ENCODE measurements at regions not wholly inside any gene's neighbourhood (a gene's known extent, or its start where the extent isn't known, plus 50 kb on each side); places are given as distances from the start of the nearest gene placed in this dataset.
"Not testable (repeated sequence)": the region's sequence is repeated elsewhere in the genome, so short reads cannot be mapped to it uniquely, and the experiment has no call there.

- not testable (repeated sequence) for DNase-seq; H3K27ac ChIP-seq (ENCODE audit: low read depth in 1 of 3, low read length in 2 of 3); FAIRE-seq; H3K27me3 ChIP-seq (ENCODE audit: control insufficient read depth in 3 of 3, insufficient read depth in 3 of 3, low read length in 3 of 3); H3K9me3 ChIP-seq (ENCODE audit: control insufficient read depth in 2 of 2, insufficient read depth in 1 of 2, low read depth in 1 of 2, low read length in 1 of 2); H3K4me3 ChIP-seq (ENCODE audit: low read depth in 1 of 3, low read length in 3 of 3); H3K4me1 ChIP-seq (ENCODE audit: control insufficient read depth in 3 of 3, insufficient read depth in 2 of 3, low read depth in 1 of 3, low read length in 2 of 3); H3K36me3 ChIP-seq (ENCODE audit: control insufficient read depth in 3 of 3, insufficient read depth in 2 of 3, low read depth in 1 of 3, low read length in 3 of 3)
Observed at GRCh38 chr10:51015390-51015754, 58.9 kb upstream of the PRKG1 start.

DNA sequence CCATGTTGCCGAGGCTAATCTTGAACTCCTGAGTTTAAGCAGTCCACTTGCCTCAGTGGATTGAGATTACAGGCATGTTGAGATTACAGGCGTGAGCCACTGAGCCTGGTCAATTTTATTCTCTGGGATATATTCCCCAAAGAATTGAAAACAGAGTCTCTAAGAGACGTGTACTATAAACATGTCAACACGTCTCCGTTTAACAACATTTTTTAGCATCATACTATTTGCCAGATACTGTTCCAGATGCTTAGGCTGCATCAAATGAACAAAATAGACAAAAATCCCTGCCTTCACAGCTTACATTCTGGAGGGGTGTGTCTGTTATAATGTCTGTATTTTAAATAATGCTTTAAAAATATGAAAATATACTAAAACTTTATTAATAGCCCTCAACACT, 54.1 kb upstream of the PRKG1 start:
- H3K9me3 ChIP-seq (ENCODE audit: control insufficient read depth in 2 of 2, insufficient read depth in 1 of 2, low read depth in 1 of 2, low read length in 1 of 2): no peaks in the 10 kb centered on the region
- H3K27ac ChIP-seq (ENCODE audit: low read depth in 1 of 3, low read length in 2 of 3): no peak overlapping the region
- no peaks in the 10 kb centered on the region for H3K36me3 ChIP-seq (ENCODE audit: control insufficient read depth in 3 of 3, insufficient read depth in 2 of 3, low read depth in 1 of 3, low read length in 3 of 3)
- 74 to 90% (median 90%) methylated on average over 5 of the region's 5 CpGs for WGBS, 3 donors
- no peaks in the 10 kb centered on the region for H3K4me1 ChIP-seq (ENCODE audit: control insufficient read depth in 3 of 3, insufficient read depth in 2 of 3, low read depth in 1 of 3, low read length in 2 of 3)
- DNase-seq (no peak), FAIRE-seq (no peak)
- no peak overlapping the region for H3K4me3 ChIP-seq (ENCODE audit: low read depth in 1 of 3, low read length in 3 of 3)
- peaks cover 0 to 3% (median 0%) of the 10 kb centered on the region in 3 donors for H3K27me3 ChIP-seq (ENCODE audit: control insufficient read depth in 3 of 3, insufficient read depth in 3 of 3, low read length in 3 of 3)

DNA sequence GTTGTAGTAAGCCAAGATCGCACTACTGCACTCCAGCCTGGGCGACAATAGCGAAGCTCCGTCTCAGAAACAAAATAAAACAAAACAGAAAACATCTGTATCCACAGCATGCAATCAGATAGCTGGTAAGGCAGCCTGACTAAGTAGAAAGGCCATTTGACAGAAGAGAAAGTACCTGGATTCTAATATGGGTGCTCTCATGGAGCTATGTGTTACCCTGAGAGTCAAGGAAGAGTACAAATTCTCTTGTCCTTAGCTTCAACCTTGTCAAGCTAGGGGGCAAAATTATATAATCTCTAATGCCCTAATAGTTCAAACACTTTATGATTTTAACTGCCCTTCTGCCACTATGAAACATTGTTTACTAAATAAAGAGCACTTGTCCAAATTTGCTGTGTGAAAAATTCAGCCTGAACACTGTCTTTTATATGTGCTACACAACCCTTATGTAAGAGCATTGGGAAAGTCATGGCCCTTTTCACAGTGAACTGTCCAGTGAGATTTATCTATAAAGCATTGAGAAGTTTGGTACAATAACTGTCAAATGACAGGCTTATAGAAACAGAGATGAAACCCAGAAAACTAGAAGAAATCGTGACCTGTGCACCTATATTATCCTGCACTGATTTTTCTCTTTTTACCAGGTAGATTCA, 51.2 kb upstream of the PRKG1 start:
- no peaks in the 10 kb centered on the region for H3K36me3 ChIP-seq (ENCODE audit: control insufficient read depth in 3 of 3, insufficient read depth in 2 of 3, low read depth in 1 of 3, low read length in 3 of 3)
- no peak for FAIRE-seq
- no peaks in the 10 kb centered on the region for H3K4me1 ChIP-seq (ENCODE audit: control insufficient read depth in 3 of 3, insufficient read depth in 2 of 3, low read depth in 1 of 3, low read length in 2 of 3)
- no peak overlapping the region for H3K4me3 ChIP-seq (ENCODE audit: low read depth in 1 of 3, low read length in 3 of 3)
- 86 to 95% (median 89%) methylated on average over 5 of the region's 5 CpGs for WGBS, 3 donors
- H3K27me3 ChIP-seq (ENCODE audit: control insufficient read depth in 3 of 3, insufficient read depth in 3 of 3, low read length in 3 of 3): peaks cover 0 to 3% (median 2%) of the 10 kb centered on the region in 3 donors
- no peaks in the 10 kb centered on the region for H3K9me3 ChIP-seq (ENCODE audit: control insufficient read depth in 2 of 2, insufficient read depth in 1 of 2, low read depth in 1 of 2, low read length in 1 of 2)
- no peak overlapping the region for H3K27ac ChIP-seq (ENCODE audit: low read depth in 1 of 3, low read length in 2 of 3)
- DNase-seq: no peak

- Histone ChIP-seq H3K27me3 (ENCODE audit: control insufficient read depth in 3 of 3, insufficient read depth in 3 of 3, low read length in 3 of 3) (peaks cover 0 to 3% (median 2%) of the 10 kb centered on the region in 3 donors), H3K27ac (ENCODE audit: low read depth in 1 of 3, low read length in 2 of 3) (no peak overlapping the region), H3K4me1 (ENCODE audit: control insufficient read depth in 3 of 3, insufficient read depth in 2 of 3, low read depth in 1 of 3, low read length in 2 of 3) (no peaks in the 10 kb centered on the region), H3K36me3 (ENCODE audit: control insufficient read depth in 3 of 3, insufficient read depth in 2 of 3, low read depth in 1 of 3, low read length in 3 of 3) (no peaks in the 10 kb centered on the region), H3K4me3 (ENCODE audit: low read depth in 1 of 3, low read length in 3 of 3) (no peak overlapping the region), H3K9me3 (ENCODE audit: control insufficient read depth in 2 of 2, insufficient read depth in 1 of 2, low read depth in 1 of 2, low read length in 1 of 2) (no peaks in the 10 kb centered on the region)
- FAIRE-seq: no peak
- DNase-seq: no peak
Observed at GRCh38 chr10:51023636-51024035, 50.7 kb upstream of the PRKG1 start.
